AG04450 (cell line): ENCODE measurements at regions not wholly inside any gene's neighbourhood (a gene's known extent, or its start where the extent isn't known, plus 50 kb on each side); places are given as distances from the start of the nearest gene placed in this dataset.

Source experiments
- CTCF ChIA-PET: fragments of 300-600, 350-600 bp; formaldehyde crosslinking; extraction: SDS; loops from one replicate; lab custom pipeline; 2022; ENCODE audit warnings: antibody characterized with exemption, inconsistent platforms; lab: Charles Lee
- POLR2A ChIA-PET: fragments of 350-600 bp; formaldehyde crosslinking; extraction: SDS; loops from one replicate; lab custom pipeline; 2021; ENCODE audit warnings: antibody characterized with exemption, inconsistent platforms; lab: Yijun Ruan, JAX
- DNase-seq: peaks from one replicate; pipeline ENCODE4 v3.0.0-alpha.2; 2011; ENCODE audit warnings: low read depth, low spot score
- H3K27ac ChIP-seq: one replicate; pipeline ENCODE4 v1.5.1; 2012; ENCODE audit warnings: low read depth, low read length, control low read depth
- H3K27me3 ChIP-seq: one replicate; pipeline ENCODE4 v1.6.0; 2012; ENCODE audit warnings: low read length; ENCODE audit not compliant: control insufficient read depth, insufficient read depth
- H3K4me3 ChIP-seq: 2 replicates; pipeline ENCODE4 v1.5.1; 2011; ENCODE audit warnings: mild to moderate bottlenecking, low read depth, low read length, control low read depth
- H3K9me3 ChIP-seq: 2 replicates; pipeline ENCODE4 v1.5.1; 2012; ENCODE audit warnings: low read length; ENCODE audit not compliant: control insufficient read depth, insufficient read depth
- TF ChIP-seq, protein P1 (sequence below): IDR thresholded peaks from 2 replicates; pipeline ENCODE4 v1.5.1; 2011; ENCODE audit warnings: low read depth, low read length, control low read depth, inconsistent platforms

DNA sequence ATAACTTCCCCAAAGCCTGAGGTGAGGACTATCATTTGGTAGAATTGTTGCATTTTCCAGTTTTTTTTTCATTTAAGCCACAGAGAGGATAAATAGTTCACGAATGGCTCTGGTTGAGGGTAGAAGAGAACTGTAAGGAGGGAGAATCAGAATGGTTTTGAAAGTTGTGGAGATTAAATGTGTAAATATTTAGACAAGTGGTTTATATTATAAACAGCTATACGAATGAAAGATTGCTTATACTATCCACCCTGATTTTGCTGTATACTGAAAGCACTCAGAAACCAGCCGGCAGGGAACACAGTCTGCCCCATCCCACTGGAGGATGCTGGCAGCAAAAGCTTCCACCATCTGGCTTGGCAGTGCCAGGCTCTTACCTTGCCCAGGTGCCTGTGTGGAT is 341.1 kb downstream of the RAPGEF2 start:
- Histone ChIP-seq H3K27me3 (no peaks in the 10 kb centered on the region), H3K4me3 (no peak overlapping the region), H3K9me3 (no peaks in the 10 kb centered on the region), H3K27ac (no peak overlapping the region)
- peak; percentile 32 for DNase-seq
- ChIA-PET CTCF (interaction anchor here (2.4 kb wide), 1 partner anchor 12 kb away, joined by 9 read pairs; no protein-coding TSS in a partner anchor), POLR2A (interaction anchor here (0.6 to 1.0 kb wide), 3 partner anchors 53 to 177 kb away, joined by 3 read pairs; no protein-coding TSS in a partner anchor)
- TF ChIP-seq, protein P1, sequence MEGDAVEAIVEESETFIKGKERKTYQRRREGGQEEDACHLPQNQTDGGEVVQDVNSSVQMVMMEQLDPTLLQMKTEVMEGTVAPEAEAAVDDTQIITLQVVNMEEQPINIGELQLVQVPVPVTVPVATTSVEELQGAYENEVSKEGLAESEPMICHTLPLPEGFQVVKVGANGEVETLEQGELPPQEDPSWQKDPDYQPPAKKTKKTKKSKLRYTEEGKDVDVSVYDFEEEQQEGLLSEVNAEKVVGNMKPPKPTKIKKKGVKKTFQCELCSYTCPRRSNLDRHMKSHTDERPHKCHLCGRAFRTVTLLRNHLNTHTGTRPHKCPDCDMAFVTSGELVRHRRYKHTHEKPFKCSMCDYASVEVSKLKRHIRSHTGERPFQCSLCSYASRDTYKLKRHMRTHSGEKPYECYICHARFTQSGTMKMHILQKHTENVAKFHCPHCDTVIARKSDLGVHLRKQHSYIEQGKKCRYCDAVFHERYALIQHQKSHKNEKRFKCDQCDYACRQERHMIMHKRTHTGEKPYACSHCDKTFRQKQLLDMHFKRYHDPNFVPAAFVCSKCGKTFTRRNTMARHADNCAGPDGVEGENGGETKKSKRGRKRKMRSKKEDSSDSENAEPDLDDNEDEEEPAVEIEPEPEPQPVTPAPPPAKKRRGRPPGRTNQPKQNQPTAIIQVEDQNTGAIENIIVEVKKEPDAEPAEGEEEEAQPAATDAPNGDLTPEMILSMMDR: no peak

GRCh38 chr4:159444678-159445077 is 341.8 kb downstream of the RAPGEF2 start:
- DNase-seq: no peak
- POLR2A ChIA-PET: interaction anchor here (0.6 to 1.0 kb wide), 3 partner anchors 54 to 177 kb away, joined by 3 read pairs; no protein-coding TSS in a partner anchor
- no peak overlapping the region for H3K27ac ChIP-seq
- TF ChIP-seq, protein P1: no peak; the same call in 1 of the 2 replicates
- H3K9me3 ChIP-seq: no peaks in the 10 kb centered on the region
- H3K27me3 ChIP-seq: no peaks in the 10 kb centered on the region
- CTCF ChIA-PET: interaction anchor here (1.3 to 2.4 kb wide), 3 partner anchors 11 to 593 kb away, joined by 3 to 9 read pairs (median 5); no protein-coding TSS in a partner anchor
- H3K4me3 ChIP-seq: no peak overlapping the region

- Histone ChIP-seq H3K9me3 (no peaks in the 10 kb centered on the region), H3K27me3 (no peaks in the 10 kb centered on the region), H3K4me3 (no peak overlapping the region), H3K27ac (no peak overlapping the region)
- DNase-seq: no peak
- CTCF ChIA-PET: interaction anchor here (0.9 to 1.6 kb wide), 4 partner anchors 11 to 594 kb away, joined by 3 to 5 read pairs (median 3); no protein-coding TSS in a partner anchor
- TF ChIP-seq, protein P1: no peak
- POLR2A ChIA-PET: no interaction called here
These were observed 342.8 kb downstream of the RAPGEF2 start for GRCh38 chr4:159445692-159446091.

DNA sequence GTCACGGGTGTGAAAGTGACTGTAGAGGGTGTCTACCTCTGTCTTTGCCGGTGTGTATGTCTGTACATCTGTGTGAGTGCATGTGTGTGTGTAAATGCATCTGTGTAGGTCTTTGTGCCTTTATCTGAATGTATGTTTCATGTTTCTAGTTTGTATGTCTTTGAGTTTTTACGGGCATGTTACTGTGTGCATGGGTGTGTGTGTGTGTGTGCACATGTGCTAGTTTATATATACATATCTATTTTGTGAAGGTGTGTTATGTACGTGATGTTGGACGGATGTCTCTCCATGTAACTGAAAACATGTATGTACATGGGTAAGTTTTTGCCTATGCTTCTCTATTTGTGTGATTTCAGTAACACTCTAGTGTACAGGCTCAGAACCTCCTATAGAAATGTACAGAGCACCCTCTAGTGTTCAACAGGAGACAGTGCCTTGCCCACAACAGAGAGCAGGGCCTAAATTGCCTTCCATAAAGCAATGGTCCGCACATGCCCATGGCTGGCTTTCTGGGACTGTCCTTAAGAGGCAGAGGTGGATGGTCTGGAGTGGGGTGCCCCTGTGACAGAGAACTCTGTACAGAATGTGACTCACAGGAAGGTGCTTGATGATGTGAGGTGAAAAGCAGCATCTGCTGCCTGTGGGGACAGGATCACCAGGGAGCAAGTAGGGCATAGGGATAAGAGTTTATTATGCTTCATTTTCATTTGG is 343.5 kb downstream of the RAPGEF2 start:
- H3K9me3 ChIP-seq: no peaks in the 10 kb centered on the region
- no peak overlapping the region for H3K4me3 ChIP-seq
- H3K27ac ChIP-seq: no peak overlapping the region
- ChIA-PET POLR2A (no interaction called here), CTCF (interaction anchor here (0.7 to 1.0 kb wide), 3 partner anchors 242 to 251 kb away, joined by 3 read pairs; no protein-coding TSS in a partner anchor)
- TF ChIP-seq, protein P1: peak; percentile 96
- no peaks in the 10 kb centered on the region for H3K27me3 ChIP-seq
- peak; percentile 53 for DNase-seq

DNA sequence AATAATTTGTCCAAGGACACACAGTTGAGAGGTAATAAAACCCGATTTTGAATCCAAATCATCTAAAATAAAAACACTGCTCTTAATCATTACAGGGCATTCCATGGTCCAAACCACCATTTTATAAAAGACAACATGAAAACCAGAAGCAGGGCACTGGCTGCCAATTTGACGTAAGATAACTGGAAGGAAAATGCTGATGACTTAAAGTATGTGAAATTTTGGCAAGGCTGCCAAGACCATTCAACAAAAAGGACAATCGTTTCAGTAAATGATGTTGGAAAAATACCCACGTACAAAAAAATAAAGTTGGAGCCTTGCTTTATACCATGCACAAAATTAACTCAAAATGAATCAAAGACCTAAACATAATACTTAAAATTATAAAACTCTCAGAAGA is 344.4 kb downstream of the RAPGEF2 start:
- no peak for DNase-seq
- Histone ChIP-seq H3K27me3 (no peaks in the 10 kb centered on the region), H3K9me3 (no peaks in the 10 kb centered on the region), H3K4me3 (no peak overlapping the region), H3K27ac (no peak overlapping the region)
- TF ChIP-seq, protein P1: no peak
- ChIA-PET CTCF (interaction anchor here (0.7 to 0.8 kb wide), 2 partner anchors 243 to 245 kb away, joined by 3 read pairs; no protein-coding TSS in a partner anchor), POLR2A (no interaction called here)
